SK-N-SH treated with all-trans-retinoic acid at 6 μM for 48 hours (cell line): ENCODE measurements at regions not wholly inside any gene's neighbourhood (a gene's known extent, or its start where the extent isn't known, plus 50 kb on each side); places are given as distances from the start of the nearest gene placed in this dataset.

Experiments
- ATAC-seq: fragments of 200-7000 bp; cut with Tn5 transposase; 3 replicates; pipeline ENCODE4 v1.9.1; 2020; ENCODE audit warnings: mild to moderate bottlenecking, moderate library complexity
- ARNTL ChIP-seq: fragments of 450-650 bp; formaldehyde crosslinking; IDR thresholded peaks from 2 replicates; pipeline ENCODE4 v1.5.0; 2020; ENCODE audit warnings: low read depth, mild to moderate bottlenecking, moderate library complexity, borderline replicate concordance
- BACH2 ChIP-seq: fragments of 250-450 bp; sonication (Bioruptor Pico); IDR thresholded peaks from 2 replicates; pipeline ENCODE4 v1.9.0; 2021; ENCODE audit warnings: mild to moderate bottlenecking, borderline replicate concordance
- CREB5 ChIP-seq: fragments of 250-450 bp; sonication (Bioruptor Pico); IDR thresholded peaks from 2 replicates; pipeline ENCODE4 v1.5.1; 2020; ENCODE audit warnings: low read depth, mild to moderate bottlenecking, moderate library complexity
- CSDC2 ChIP-seq: fragments of 250-450 bp; sonication (Bioruptor Pico); IDR thresholded peaks from 2 replicates; pipeline ENCODE4 v1.5.0; 2020; ENCODE audit warnings: mild to moderate bottlenecking, moderate library complexity
- CSRNP3 ChIP-seq: fragments of 250-450 bp; sonication (Bioruptor Pico); IDR thresholded peaks from 2 replicates; pipeline ENCODE4 v1.5.1; 2021; ENCODE audit warnings: mild to moderate bottlenecking, moderate library complexity
- ESRRG ChIP-seq: fragments of 250-450 bp; sonication (Bioruptor Pico); IDR thresholded peaks from 2 replicates; pipeline ENCODE4 v1.6.1; 2021; ENCODE audit warnings: mild to moderate bottlenecking
- GLIS3 ChIP-seq: fragments of 250-450 bp; sonication (Bioruptor Pico); IDR thresholded peaks from 2 replicates; pipeline ENCODE4 v1.5.0; 2020; ENCODE audit warnings: mild to moderate bottlenecking, moderate library complexity
- ISL1 ChIP-seq: fragments of 250-450 bp; sonication (Bioruptor Pico); IDR thresholded peaks from 2 replicates; pipeline ENCODE4 v2.1.2; 2022; ENCODE audit warnings: mild to moderate bottlenecking, moderate library complexity
- PATZ1 ChIP-seq: fragments of 250-450 bp; sonication (Bioruptor Pico); IDR thresholded peaks from 2 replicates; pipeline ENCODE4 v1.8.0; 2020; ENCODE audit warnings: mild to moderate bottlenecking, moderate library complexity, borderline replicate concordance
- POU6F1 ChIP-seq: fragments of 250-450 bp; sonication (Bioruptor Pico); IDR thresholded peaks from 2 replicates; pipeline ENCODE4 v1.8.0; 2021; ENCODE audit warnings: low read depth, mild to moderate bottlenecking, moderate library complexity, borderline replicate concordance
- PPARA ChIP-seq: fragments of 250-450 bp; sonication (Bioruptor Pico); IDR thresholded peaks from 2 replicates; pipeline ENCODE4 v1.5.0; 2020; ENCODE audit warnings: mild to moderate bottlenecking, borderline replicate concordance
- RARB ChIP-seq: fragments of 250-450 bp; sonication (Bioruptor Pico); IDR thresholded peaks from 2 replicates; pipeline ENCODE4 v1.8.0; 2021; ENCODE audit warnings: mild to moderate bottlenecking, moderate library complexity
- SNAI2 ChIP-seq: fragments of 250-450 bp; sonication (Bioruptor Pico); IDR thresholded peaks from 2 replicates; pipeline ENCODE4 v1.5.0; 2020; ENCODE audit warnings: mild to moderate bottlenecking, moderate library complexity
- TCF4 ChIP-seq: fragments of 250-450 bp; sonication (Bioruptor Pico); IDR thresholded peaks from 2 replicates; pipeline ENCODE4 v1.8.0; 2021; ENCODE audit warnings: mild to moderate bottlenecking, moderate library complexity, borderline replicate concordance
- TOX ChIP-seq: fragments of 250-450 bp; sonication (Bioruptor Pico); IDR thresholded peaks from 2 replicates; pipeline ENCODE4 v1.8.0; 2021; ENCODE audit warnings: mild to moderate bottlenecking, moderate library complexity, borderline replicate concordance
- TSHZ2 ChIP-seq: fragments of 250-450 bp; sonication (Bioruptor Pico); IDR thresholded peaks from 2 replicates; pipeline ENCODE4 v1.5.0; 2020; ENCODE audit warnings: mild to moderate bottlenecking, moderate library complexity
- ZC3H10 ChIP-seq: fragments of 250-450 bp; sonication (Bioruptor Pico); IDR thresholded peaks from 2 replicates; pipeline ENCODE4 v1.5.1; 2021; ENCODE audit warnings: mild to moderate bottlenecking, moderate library complexity
- ZFP3 ChIP-seq: fragments of 250-450 bp; sonication (Bioruptor Pico); IDR thresholded peaks from 2 replicates; pipeline ENCODE4 v1.5.0; 2020; ENCODE audit warnings: mild to moderate bottlenecking, moderate library complexity
- ZFP30 ChIP-seq: fragments of 450-650 bp; formaldehyde crosslinking; IDR thresholded peaks from 2 replicates; pipeline ENCODE4 v1.5.0; 2022; ENCODE audit warnings: mild to moderate bottlenecking, moderate library complexity
- ZNF565 ChIP-seq: fragments of 450-650 bp; formaldehyde crosslinking; conservative IDR thresholded peaks from 2 replicates; pipeline ENCODE4 v1.5.0; 2020; ENCODE audit warnings: low read depth, mild to moderate bottlenecking, moderate library complexity
- ZNF70 ChIP-seq: fragments of 450-650 bp; formaldehyde crosslinking; IDR thresholded peaks from 2 replicates; pipeline ENCODE4 v1.5.0; 2020; ENCODE audit warnings: mild to moderate bottlenecking, moderate library complexity
- ZNF8 ChIP-seq: fragments of 450-650 bp; formaldehyde crosslinking; IDR thresholded peaks from 2 replicates; pipeline ENCODE4 v1.5.0; 2020; ENCODE audit warnings: mild to moderate bottlenecking, moderate library complexity

- TF ChIP-seq CREB5 (CRISPR knock-in tag) (no peak), ZNF8 (CRISPR knock-in tag) (no peak), ARNTL (CRISPR knock-in tag) (no peak), GLIS3 (CRISPR knock-in tag) (no peak), ZC3H10 (CRISPR knock-in tag) (no peak), SNAI2 (CRISPR knock-in tag) (no peak), ZNF565 (CRISPR knock-in tag) (no peak), ZFP3 (no peak), ISL1 (CRISPR knock-in tag) (no peak), POU6F1 (no peak), ZFP30 (CRISPR knock-in tag) (no peak), ZNF70 (CRISPR knock-in tag) (no peak), CSDC2 (no peak), PATZ1 (CRISPR knock-in tag) (no peak), CSRNP3 (CRISPR knock-in tag) (no peak), PPARA (CRISPR knock-in tag) (no peak), TOX (CRISPR knock-in tag) (no peak), ESRRG (no peak), TSHZ2 (CRISPR knock-in tag) (no peak)
- ATAC-seq, result no peak
Measured at GRCh38 chr5:59992206-59992605, 98.7 kb upstream of the PDE4D start.

- ATAC-seq, result no peak
- TF ChIP-seq CSRNP3 (CRISPR knock-in tag) (no peak), CSDC2 (no peak), PATZ1 (CRISPR knock-in tag) (no peak), RARB (CRISPR knock-in tag) (no peak), POU6F1 (no peak), TCF4 (CRISPR knock-in tag) (no peak), ZNF70 (CRISPR knock-in tag) (no peak), ZNF8 (CRISPR knock-in tag) (no peak), TOX (CRISPR knock-in tag) (no peak), BACH2 (CRISPR knock-in tag) (no peak), ZC3H10 (CRISPR knock-in tag) (no peak), TSHZ2 (CRISPR knock-in tag) (no peak)
Measured at GRCh38 chr5:59988396-59988795, 94.9 kb upstream of the PDE4D start.
